CD14-positive monocyte (primary cell): ENCODE measurements at regions not wholly inside any gene's neighbourhood (a gene's known extent, or its start where the extent isn't known, plus 50 kb on each side); places are given as distances from the start of the nearest gene placed in this dataset.

Source experiments
- DNase-seq, 3 donors: peaks; one replicate each; pipeline ENCODE4 v3.0.0-alpha.2; 2011 to 2022
- H2AFZ ChIP-seq: 2 replicates; pipeline ENCODE4 v1.6.0; 2012; ENCODE audit warnings: mild to moderate bottlenecking, low read depth, low read length, inconsistent platforms; ENCODE audit not compliant: insufficient read depth, poor library complexity, severe bottlenecking
- H3K27ac ChIP-seq, 2 donors: 1 replicate in 1 of 2; 2 replicates in 1 of 2; pipeline ENCODE4 v1.5.1; 2012 to 2013; ENCODE audit warnings: low read length in 2 of 2, control low read depth in 1 of 2, inconsistent platforms in 1 of 2, low read depth in 1 of 2, mild to moderate bottlenecking in 1 of 2
- H3K27me3 ChIP-seq, 2 donors: one replicate each; pipeline versions ENCODE4 v1.6.0 to v1.6.1; 2011 to 2013; ENCODE audit warnings: low read length in 2 of 2; ENCODE audit not compliant: control insufficient read depth in 2 of 2, insufficient read depth in 2 of 2
- H3K36me3 ChIP-seq, 2 donors: replicated peaks in 1 of 2; 1 replicate in 1 of 2; 2 replicates in 1 of 2; pipeline versions ENCODE4 v1.5.1 to v1.6.1; 2012 to 2013; ENCODE audit warnings: low read length in 2 of 2, control low read depth in 1 of 2, inconsistent platforms in 1 of 2, mild to moderate bottlenecking in 1 of 2; ENCODE audit not compliant: insufficient read depth in 2 of 2, control insufficient read depth in 1 of 2
- H3K4me1 ChIP-seq, 2 donors: 1 replicate in 1 of 2; 2 replicates in 1 of 2; pipeline versions ENCODE4 v1.5.1 to v1.6.1; 2012 to 2013; ENCODE audit warnings: low read length in 2 of 2, control low read depth in 1 of 2, inconsistent platforms in 1 of 2, mild to moderate bottlenecking in 1 of 2, moderate library complexity in 1 of 2; ENCODE audit not compliant: insufficient read depth in 2 of 2, control insufficient read depth in 1 of 2
- H3K4me2 ChIP-seq: replicated peaks from 2 replicates; pipeline ENCODE3; 2012; ENCODE audit warnings: low read length, moderate library complexity, mild to moderate bottlenecking; ENCODE audit not compliant: poor library complexity, severe bottlenecking; ENCODE audit errors: extremely low read depth
- H3K4me3 ChIP-seq, 3 experiments: fragments of 200-600 bp in 1 of 3; sonication (generic) in 1 of 3; replicated peaks in 1 of 3; 1 replicate in 2 of 3; 2 replicates in 1 of 3; pipeline ENCODE4 v1.5.1; 2011 to 2013; ENCODE audit warnings: low read length in 3 of 3, mild to moderate bottlenecking in 3 of 3, control low read depth in 2 of 3, low read depth in 2 of 3, inconsistent platforms in 1 of 3, moderate library complexity in 1 of 3
- H3K79me2 ChIP-seq: 2 replicates; pipeline ENCODE4 v1.6.0; 2012; ENCODE audit warnings: mild to moderate bottlenecking, control low read depth, inconsistent platforms, low read length, moderate library complexity; ENCODE audit not compliant: insufficient read depth
- H3K9ac ChIP-seq: 2 replicates; pipeline ENCODE4 v1.6.0; 2017; ENCODE audit warnings: low read length, mild to moderate bottlenecking; ENCODE audit not compliant: insufficient read depth, poor library complexity, severe bottlenecking
- H3K9me3 ChIP-seq, 2 donors: replicated peaks in 1 of 2; 1 replicate in 1 of 2; 2 replicates in 1 of 2; pipeline versions ENCODE4 v1.5.1 to v1.6.1; 2012 to 2013; ENCODE audit warnings: low read length in 2 of 2, control low read depth in 1 of 2; ENCODE audit not compliant: control insufficient read depth in 1 of 2, insufficient read depth in 1 of 2
- H4K20me1 ChIP-seq: 2 replicates; pipeline ENCODE4 v1.6.0; 2012; ENCODE audit warnings: mild to moderate bottlenecking, low read length, control low read depth, moderate library complexity; ENCODE audit not compliant: insufficient read depth
- H3K27ac Mint-ChIP-seq, 7 donors: one replicate each; pipeline ENCODE4 v1.8.0; 2020; ENCODE audit warnings: mild to moderate bottlenecking in 7 of 7, mixed read lengths in 7 of 7, moderate library complexity in 6 of 7, inconsistent platforms in 2 of 7
- H3K27me3 Mint-ChIP-seq, 3 donors: one replicate each; pipeline ENCODE4 v1.8.0; 2021 to 2022; ENCODE audit warnings: low read depth in 3 of 3, mild to moderate bottlenecking in 3 of 3, mixed read lengths in 3 of 3, moderate library complexity in 3 of 3, inconsistent platforms in 1 of 3
- H3K36me3 Mint-ChIP-seq, 2 donors: one replicate each; pipeline ENCODE4 v1.8.0; 2020; ENCODE audit warnings: mixed read lengths in 2 of 2, inconsistent platforms in 1 of 2, mild to moderate bottlenecking in 1 of 2
- H3K4me1 Mint-ChIP-seq: one replicate; pipeline ENCODE4 v1.8.0; 2020; ENCODE audit warnings: mild to moderate bottlenecking, mixed read lengths
- H3K4me3 Mint-ChIP-seq, 2 donors: one replicate each; pipeline ENCODE4 v1.8.0; 2020; ENCODE audit warnings: mild to moderate bottlenecking in 2 of 2, mixed read lengths in 2 of 2, moderate library complexity in 1 of 2
- H3K9me3 Mint-ChIP-seq, 7 donors: one replicate each; pipeline ENCODE4 v1.8.0; 2020 to 2022; ENCODE audit warnings: mixed read lengths in 7 of 7, mild to moderate bottlenecking in 6 of 7, moderate library complexity in 6 of 7, inconsistent platforms in 2 of 7
- WGBS: methylation state at CpG from one replicate; pipeline ENCODE4 v1.1.5; 2013; ENCODE audit warnings: missing lambda C conversion rate; ENCODE audit not compliant: insufficient coverage; 5-methylcytosine and 5-hydroxymethylcytosine counted together
- intact Hi-C, 2 donors: fragments of 100-400 bp; cut with micrococcal nuclease; formaldehyde crosslinking; loops; one replicate each; pipeline versions ENCODE4 v1.15.0 to v1.15.1; 2023
- TF ChIP-seq, protein P1 (sequence below): fragments of 200-600 bp; IDR thresholded peaks from one replicate; pipeline ENCODE4 v1.8.0; 2022; ENCODE audit warnings: antibody characterized with exemption, mild to moderate bottlenecking

DNA sequence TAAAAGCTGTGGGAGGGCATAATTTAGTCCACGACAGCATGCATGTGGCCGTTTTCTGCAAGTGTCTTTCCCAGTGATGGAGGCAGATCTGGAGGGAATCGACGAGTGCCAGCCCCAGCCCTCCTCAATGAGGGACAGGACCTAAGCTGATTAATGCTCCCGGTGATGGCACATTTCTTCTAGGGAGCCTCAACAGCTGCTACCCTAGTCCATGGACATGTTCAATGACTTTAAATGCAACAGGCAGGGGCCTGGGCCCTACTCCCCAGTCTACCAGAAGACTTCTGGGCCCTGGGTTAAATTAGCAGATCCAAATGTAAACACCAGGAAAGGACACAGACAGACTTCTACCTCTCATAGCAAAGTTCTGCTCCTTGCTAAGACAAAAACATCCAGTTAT, 155.1 kb downstream of the ACTR3 start:
- H3K36me3 ChIP-seq = no peaks in the 10 kb centered on the region
- peaks cover 0 to 1% (median 0%) of the 10 kb centered on the region in 7 donors for H3K9me3 Mint-ChIP-seq
- no peak overlapping the region for H3K27ac Mint-ChIP-seq
- no peak overlapping the region for H3K4me3 ChIP-seq
- H4K20me1 ChIP-seq = no peaks in the 10 kb centered on the region
- H3K4me1 ChIP-seq = no peaks in the 10 kb centered on the region
- DNase-seq = no peak
- TF ChIP-seq, protein P1, sequence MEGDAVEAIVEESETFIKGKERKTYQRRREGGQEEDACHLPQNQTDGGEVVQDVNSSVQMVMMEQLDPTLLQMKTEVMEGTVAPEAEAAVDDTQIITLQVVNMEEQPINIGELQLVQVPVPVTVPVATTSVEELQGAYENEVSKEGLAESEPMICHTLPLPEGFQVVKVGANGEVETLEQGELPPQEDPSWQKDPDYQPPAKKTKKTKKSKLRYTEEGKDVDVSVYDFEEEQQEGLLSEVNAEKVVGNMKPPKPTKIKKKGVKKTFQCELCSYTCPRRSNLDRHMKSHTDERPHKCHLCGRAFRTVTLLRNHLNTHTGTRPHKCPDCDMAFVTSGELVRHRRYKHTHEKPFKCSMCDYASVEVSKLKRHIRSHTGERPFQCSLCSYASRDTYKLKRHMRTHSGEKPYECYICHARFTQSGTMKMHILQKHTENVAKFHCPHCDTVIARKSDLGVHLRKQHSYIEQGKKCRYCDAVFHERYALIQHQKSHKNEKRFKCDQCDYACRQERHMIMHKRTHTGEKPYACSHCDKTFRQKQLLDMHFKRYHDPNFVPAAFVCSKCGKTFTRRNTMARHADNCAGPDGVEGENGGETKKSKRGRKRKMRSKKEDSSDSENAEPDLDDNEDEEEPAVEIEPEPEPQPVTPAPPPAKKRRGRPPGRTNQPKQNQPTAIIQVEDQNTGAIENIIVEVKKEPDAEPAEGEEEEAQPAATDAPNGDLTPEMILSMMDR = no peak
- H3K79me2 ChIP-seq = no peaks in the 10 kb centered on the region
- H3K9me3 ChIP-seq = no peaks in the 10 kb centered on the region
- 92% methylated on average over 5 of the region's 5 CpGs for WGBS
- no peak overlapping the region for H2AFZ ChIP-seq
- no peak overlapping the region for H3K9ac ChIP-seq
- H3K4me2 ChIP-seq = no peak overlapping the region
- peaks cover 0 to 5% (median 3%) of the 10 kb centered on the region in 3 donors for H3K27me3 Mint-ChIP-seq
- H3K27ac ChIP-seq = no peak overlapping the region
- H3K4me3 Mint-ChIP-seq = no peak overlapping the region
- H3K4me1 Mint-ChIP-seq = no peaks in the 10 kb centered on the region
- H3K36me3 Mint-ChIP-seq = no peaks in the 10 kb centered on the region
- H3K27me3 ChIP-seq = no peaks in the 10 kb centered on the region
- intact Hi-C loops = no loop called here

DNA sequence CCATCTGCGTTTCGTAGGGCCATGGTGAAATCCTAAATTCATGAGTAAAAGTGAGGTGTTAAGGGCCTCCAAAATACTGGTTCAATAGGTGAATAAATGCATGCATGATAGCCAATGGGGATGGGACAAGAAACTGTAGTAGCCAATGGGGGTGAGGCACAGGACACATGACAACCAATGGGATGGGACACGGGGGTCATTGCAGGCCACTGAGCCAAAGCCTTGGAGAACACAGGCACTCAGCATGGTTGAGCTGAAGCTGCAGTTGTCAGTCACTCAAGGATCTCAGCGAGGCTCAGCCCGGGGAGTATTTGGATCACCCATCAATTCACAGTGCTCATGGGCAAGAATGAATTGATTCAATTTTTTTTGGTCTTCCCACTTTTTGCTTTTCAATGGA, 156.5 kb downstream of the ACTR3 start:
- H3K36me3 Mint-ChIP-seq = no peaks in the 10 kb centered on the region

More for the DNA sequence above, 156.5 kb downstream of the ACTR3 start:
- H3K27me3 ChIP-seq = no peaks in the 10 kb centered on the region
- 92% methylated on average over 5 of the region's 5 CpGs for WGBS
- TF ChIP-seq, protein P1 = no peak
- no peaks in the 10 kb centered on the region for H3K79me2 ChIP-seq
- Mint-ChIP-seq H3K4me1 (no peaks in the 10 kb centered on the region), H3K4me3 (no peak overlapping the region), H3K27ac (no peak overlapping the region), H3K9me3 (peaks cover 0 to 1% (median 0%) of the 10 kb centered on the region in 7 donors), H3K27me3 (peaks cover 0 to 5% (median 2%) of the 10 kb centered on the region in 3 donors)
- no peaks in the 10 kb centered on the region for H3K9me3 ChIP-seq
- H4K20me1 ChIP-seq = no peaks in the 10 kb centered on the region
- no peaks in the 10 kb centered on the region for H3K36me3 ChIP-seq
- no peak overlapping the region for H2AFZ ChIP-seq
- no peaks in the 10 kb centered on the region for H3K4me1 ChIP-seq
- no peak overlapping the region for H3K27ac ChIP-seq
- H3K4me2 ChIP-seq = no peak overlapping the region
- H3K9ac ChIP-seq = no peak overlapping the region
- intact Hi-C loops = no loop called here
- no peak for DNase-seq
- H3K4me3 ChIP-seq = no peak overlapping the region
